K562 (cell line): ENCODE measurements at regions not wholly inside any gene's neighbourhood (a gene's known extent, or its start where the extent isn't known, plus 50 kb on each side); places are given as distances from the start of the nearest gene placed in this dataset.

Experiments
- BACH1 ChIP-seq: fragments of 200-800 bp; sonication (Bioruptor generic); IDR thresholded peaks from 2 replicates; pipeline ENCODE4 v1.6.1; 2016; ENCODE audit warnings: missing genetic modification characterization, missing compliant biosample characterization
- CBX3 ChIP-seq, 2 experiments: IDR thresholded peaks; 1 replicate in 1 of 2; 2 replicates in 1 of 2; pipeline ENCODE4 v1.6.1; 2012; ENCODE audit warnings: inconsistent platforms in 2 of 2, low read length in 2 of 2, borderline replicate concordance in 1 of 2, control low read depth in 1 of 2
- CC2D1A ChIP-seq: fragments of 450-650 bp; IDR thresholded peaks from 2 replicates; pipeline ENCODE4 v1.6.1; 2017; ENCODE audit warnings: mild to moderate bottlenecking
- CCNT2 ChIP-seq: IDR thresholded peaks from 2 replicates; pipeline ENCODE4 v1.6.1; 2011; ENCODE audit warnings: borderline replicate concordance, low read depth, mild to moderate bottlenecking, moderate library complexity, mixed read lengths, low read length; ENCODE audit not compliant: insufficient read length; ENCODE audit errors: extremely low read depth
- CREB3L1 ChIP-seq: fragments of 450-650 bp; IDR thresholded peaks from 2 replicates; pipeline ENCODE4 v1.6.1; 2014; ENCODE audit warnings: low read depth, mild to moderate bottlenecking, moderate library complexity, borderline replicate concordance
- DACH1 ChIP-seq: fragments of 450-650 bp; IDR thresholded peaks from 2 replicates; pipeline ENCODE4 v1.6.1; 2018; ENCODE audit not compliant: partially characterized antibody
- DEAF1 ChIP-seq: fragments of 450-650 bp; formaldehyde crosslinking; IDR thresholded peaks from 2 replicates; pipeline ENCODE4 v1.4.0; 2020; ENCODE audit warnings: mild to moderate bottlenecking, moderate library complexity
- ETV6 ChIP-seq, 3 experiments: fragments of 150-350 bp in 1 of 3; sonication (generic) in 1 of 3; formaldehyde crosslinking in 1 of 3; IDR thresholded peaks; 2 replicates each; pipeline versions ENCODE4 v1.6.1 to v1.8.0; 2014 to 2022; ENCODE audit warnings: borderline replicate concordance in 2 of 3, low read depth in 2 of 3, antibody characterized with exemption in 1 of 3, low read length in 1 of 3, mild to moderate bottlenecking in 1 of 3, missing genetic modification reagents in 1 of 3
- FOXM1 ChIP-seq, 2 experiments: fragments of 450-650 bp in 1 of 2; sonication (generic) in 1 of 2; formaldehyde crosslinking in 1 of 2; IDR thresholded peaks; 2 replicates each; pipeline versions ENCODE4 v1.6.1 to v1.9.0; 2017 to 2022; ENCODE audit warnings: low read depth in 2 of 2, mild to moderate bottlenecking in 2 of 2, missing genetic modification reagents in 1 of 2, moderate library complexity in 1 of 2
- GATAD2B ChIP-seq: fragments of 450-650 bp; IDR thresholded peaks from 2 replicates; pipeline ENCODE4 v1.6.1; 2017; ENCODE audit warnings: mild to moderate bottlenecking, borderline replicate concordance
- HINFP ChIP-seq: fragments of 450-650 bp; conservative IDR thresholded peaks from 2 replicates; pipeline ENCODE4 v1.6.1; 2016; ENCODE audit warnings: missing genetic modification characterization, low read depth, mild to moderate bottlenecking, control low read depth, missing compliant biosample characterization
- HLTF ChIP-seq: fragments of 450-650 bp; IDR thresholded peaks from 2 replicates; pipeline ENCODE4 v1.6.1; 2016
- KDM5B ChIP-seq: fragments of 200-600 bp; sonication (generic); IDR thresholded peaks from 2 replicates; pipeline ENCODE4 v1.6.1; 2012; ENCODE audit warnings: low read depth, mild to moderate bottlenecking, moderate library complexity, low read length, control low read depth, inconsistent platforms; ENCODE audit not compliant: insufficient replicate concordance
- NFIC ChIP-seq: fragments of 450-650 bp; IDR thresholded peaks from 2 replicates; pipeline ENCODE4 v1.6.1; 2017; ENCODE audit warnings: mild to moderate bottlenecking, inconsistent platforms
- SMAD4 ChIP-seq: fragments of 250-450 bp; sonication (Bioruptor Pico); conservative IDR thresholded peaks from 2 replicates; pipeline ENCODE4 v1.8.0; 2021; ENCODE audit warnings: inconsistent platforms, mild to moderate bottlenecking, moderate library complexity
- SMC3 ChIP-seq: conservative IDR thresholded peaks from 2 replicates; pipeline ENCODE4 v1.6.1; 2011; ENCODE audit warnings: low read depth, low read length, improper control_type of control experiment; ENCODE audit not compliant: insufficient read depth
- ZBTB17 ChIP-seq: fragments of 450-650 bp; formaldehyde crosslinking; IDR thresholded peaks from 2 replicates; pipeline ENCODE4 v1.4.0; 2020; ENCODE audit warnings: mild to moderate bottlenecking
- ZNF639 ChIP-seq, 2 experiments: fragments of 200-800 bp in 1 of 2; sonication (Bioruptor generic) in 1 of 2; sonication (generic) in 1 of 2; formaldehyde crosslinking in 1 of 2; IDR thresholded peaks in 1 of 2; conservative IDR thresholded peaks in 1 of 2; 2 replicates each; pipeline versions ENCODE4 v1.5.0 to v1.6.1; 2016 to 2020; ENCODE audit warnings: missing compliant biosample characterization in 1 of 2, missing genetic modification characterization in 1 of 2, missing genetic modification reagents in 1 of 2
- ZNF707 ChIP-seq: fragments of 250-450 bp; sonication (Bioruptor Pico); conservative IDR thresholded peaks from 2 replicates; pipeline ENCODE4 v1.8.0; 2022; ENCODE audit warnings: inconsistent platforms, mild to moderate bottlenecking, moderate library complexity

GRCh38 chr2:144596073-144596871, 76.4 kb upstream of the ZEB2 start (continued):
- TF ChIP-seq DEAF1 = 0 out of 2 replicates have a peak, but pooled peaks have one; percentile 17
- no peak for TF ChIP-seq HINFP (tag)
- TF ChIP-seq ZNF639 (CRISPR knock-in tag; conservative IDR thresholded peaks at IDR 0.05 in 1 of 2, IDR thresholded peaks at IDR 0.05 in 1 of 2) = peak in 1 of 2 experiments; percentile 59; a peak in 1 of 4 replicates
- TF ChIP-seq GATAD2B = peak; percentile 63; the same call in 1 of the 2 replicates
- TF ChIP-seq KDM5B = peak; percentile 53
- TF ChIP-seq BACH1 (tag) = 0 out of 2 replicates have a peak, but pooled peaks have one; percentile 15
- TF ChIP-seq ZNF707 (CRISPR knock-in tag) = no peak
- TF ChIP-seq ZBTB17 (CRISPR knock-in tag) = no peak
- no peak for TF ChIP-seq SMC3
- no peak for TF ChIP-seq ETV6 (IDR thresholded peaks at IDR 0.05; ENCODE audit: borderline replicate concordance in 1 of 2, low read depth in 2 of 2, low read length in 1 of 2)
- no peak for TF ChIP-seq ETV6 (CRISPR knock-in tag; IDR thresholded peaks at IDR 0.05; ENCODE audit: borderline replicate concordance)
- peak; percentile 33; the same call in 1 of the 2 replicates for TF ChIP-seq SMAD4
- 0 out of 2 replicates have a peak, but pooled peaks have one; percentile 38 for TF ChIP-seq CC2D1A
- no peak for TF ChIP-seq CREB3L1
- TF ChIP-seq DACH1 = peak; percentile 39
- peak; percentile 67 for TF ChIP-seq CCNT2
- peak; percentile 71; the same call in 1 of the 2 replicates for TF ChIP-seq FOXM1 (IDR thresholded peaks at IDR 0.05; ENCODE audit: low read depth)
- TF ChIP-seq FOXM1 (CRISPR knock-in tag; IDR thresholded peaks at IDR 0.05; ENCODE audit: low read depth) = no peak
- no peak for TF ChIP-seq HLTF
- peak; percentile 53; the same call in 1 of the 2 replicates for TF ChIP-seq NFIC
- peak in 1 of 2 experiments; percentile 86; a peak in 2 of 3 replicates for TF ChIP-seq CBX3 (IDR thresholded peaks at IDR 0.05; ENCODE audit: borderline replicate concordance in 1 of 2, low read length in 2 of 2)
